GM23248 (cell line): ENCODE measurements at regions not wholly inside any gene's neighbourhood (a gene's known extent, or its start where the extent isn't known, plus 50 kb on each side); places are given as distances from the start of the nearest gene placed in this dataset.

Experiments used
- EZH2 ChIP-seq: fragments of 200-600 bp; sonication (generic); IDR thresholded peaks from 2 replicates; pipeline ENCODE4 v1.6.1; 2018; ENCODE audit warnings: antibody characterized with exemption, mild to moderate bottlenecking; ENCODE audit not compliant: insufficient read depth, poor library complexity, severe bottlenecking
- EZH2phosphoT487 ChIP-seq: fragments of 200-600 bp; sonication (generic); IDR thresholded peaks from 2 replicates; pipeline ENCODE4 v1.6.1; 2018; ENCODE audit warnings: antibody characterized with exemption, moderate library complexity, mild to moderate bottlenecking, low read depth; ENCODE audit not compliant: insufficient read depth

GRCh38 chr17:74107107-74107506 is 96.4 kb upstream of the RPL38 start:
- TF ChIP-seq EZH2phosphoT487: no peak
- TF ChIP-seq EZH2: no peak
